ENCODE measurements at regions not wholly inside any gene's neighbourhood (a gene's known extent, or its start where the extent isn't known, plus 50 kb on each side); places are given as distances from the start of the nearest gene placed in this dataset.

GRCh38 chr3:55283441-55283925 lies 203.6 kb downstream of the WNT5A start:
- no peaks in the 10 kb centered on the region for H3K9me3 ChIP-seq
- no peak for TF ChIP-seq POLR2A (IDR thresholded peaks at IDR 0.05)
- TF ChIP-seq, protein P1, sequence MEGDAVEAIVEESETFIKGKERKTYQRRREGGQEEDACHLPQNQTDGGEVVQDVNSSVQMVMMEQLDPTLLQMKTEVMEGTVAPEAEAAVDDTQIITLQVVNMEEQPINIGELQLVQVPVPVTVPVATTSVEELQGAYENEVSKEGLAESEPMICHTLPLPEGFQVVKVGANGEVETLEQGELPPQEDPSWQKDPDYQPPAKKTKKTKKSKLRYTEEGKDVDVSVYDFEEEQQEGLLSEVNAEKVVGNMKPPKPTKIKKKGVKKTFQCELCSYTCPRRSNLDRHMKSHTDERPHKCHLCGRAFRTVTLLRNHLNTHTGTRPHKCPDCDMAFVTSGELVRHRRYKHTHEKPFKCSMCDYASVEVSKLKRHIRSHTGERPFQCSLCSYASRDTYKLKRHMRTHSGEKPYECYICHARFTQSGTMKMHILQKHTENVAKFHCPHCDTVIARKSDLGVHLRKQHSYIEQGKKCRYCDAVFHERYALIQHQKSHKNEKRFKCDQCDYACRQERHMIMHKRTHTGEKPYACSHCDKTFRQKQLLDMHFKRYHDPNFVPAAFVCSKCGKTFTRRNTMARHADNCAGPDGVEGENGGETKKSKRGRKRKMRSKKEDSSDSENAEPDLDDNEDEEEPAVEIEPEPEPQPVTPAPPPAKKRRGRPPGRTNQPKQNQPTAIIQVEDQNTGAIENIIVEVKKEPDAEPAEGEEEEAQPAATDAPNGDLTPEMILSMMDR (IDR thresholded peaks at IDR 0.05): no peak
- TF ChIP-seq POLR2AphosphoS5 (IDR thresholded peaks at IDR 0.05): no peak
- no peaks in the 10 kb centered on the region for H3K36me3 ChIP-seq
- no peaks in the 10 kb centered on the region for H3K4me1 ChIP-seq
- no peaks in the 10 kb centered on the region for H3K27me3 ChIP-seq
- no peak overlapping the region for H3K27ac ChIP-seq
- intact Hi-C loops (cut with DNase I; ENCODE audit: low total_unique reads): no loop called here
- no peak overlapping the region for H3K4me3 ChIP-seq
- no peak for DNase-seq (ENCODE audit: low spot score in 2 of 2)

- TF ChIP-seq, protein P1 (IDR thresholded peaks at IDR 0.05): no peak
- TF ChIP-seq POLR2AphosphoS5 (IDR thresholded peaks at IDR 0.05) (no peak), POLR2A (IDR thresholded peaks at IDR 0.05) (no peak)
- no peaks in the 10 kb centered on the region for H3K4me1 ChIP-seq
- no peak for DNase-seq (ENCODE audit: low spot score in 2 of 2)
- no peaks in the 10 kb centered on the region for H3K36me3 ChIP-seq
- no peak overlapping the region for H3K27ac ChIP-seq
- no peak overlapping the region for H3K4me3 ChIP-seq
- no peaks in the 10 kb centered on the region for H3K9me3 ChIP-seq
- no peaks in the 10 kb centered on the region for H3K27me3 ChIP-seq
- intact Hi-C loops (cut with DNase I; ENCODE audit: low total_unique reads): no loop called here
Measured at GRCh38 chr3:55282994-55283393, 204.1 kb downstream of the WNT5A start.

- no peak for TF ChIP-seq POLR2A (IDR thresholded peaks at IDR 0.05)
- TF ChIP-seq, protein P1 (IDR thresholded peaks at IDR 0.05): no peak
- TF ChIP-seq POLR2AphosphoS5 (IDR thresholded peaks at IDR 0.05): no peak
- intact Hi-C loops (cut with DNase I; ENCODE audit: low total_unique reads): no loop called here
- Histone ChIP-seq H3K4me3 (no peak overlapping the region), H3K9me3 (no peaks in the 10 kb centered on the region), H3K27me3 (peaks cover 0 to 2% of the 10 kb centered on the region in 2 donors), H3K4me1 (no peaks in the 10 kb centered on the region), H3K27ac (no peak overlapping the region), H3K36me3 (no peaks in the 10 kb centered on the region)
- DNase-seq (ENCODE audit: low spot score in 2 of 2): no peak
Measured at GRCh38 chr3:55272031-55272645, 215.0 kb downstream of the WNT5A start.

GRCh38 chr3:55271549-55271948 lies 215.6 kb downstream of the WNT5A start:
- Histone ChIP-seq H3K36me3 (no peaks in the 10 kb centered on the region), H3K27me3 (peaks cover 0 to 4% of the 10 kb centered on the region in 2 donors), H3K4me3 (no peak overlapping the region), H3K9me3 (no peaks in the 10 kb centered on the region), H3K4me1 (no peaks in the 10 kb centered on the region), H3K27ac (no peak overlapping the region)
- TF ChIP-seq, protein P1 (IDR thresholded peaks at IDR 0.05): no peak
- TF ChIP-seq POLR2AphosphoS5 (IDR thresholded peaks at IDR 0.05) (no peak), POLR2A (IDR thresholded peaks at IDR 0.05) (no peak)
- no peak for DNase-seq (ENCODE audit: low spot score in 2 of 2)
- intact Hi-C loops (cut with DNase I; ENCODE audit: low total_unique reads): no loop called here

- DNase-seq (ENCODE audit: low spot score in 2 of 2): no peak
- intact Hi-C loops (cut with DNase I; ENCODE audit: low total_unique reads): no loop called here
- H3K27me3 ChIP-seq: peaks cover 0 to 4% of the 10 kb centered on the region in 2 donors
- no peak for TF ChIP-seq POLR2A (IDR thresholded peaks at IDR 0.05)
- TF ChIP-seq POLR2AphosphoS5 (IDR thresholded peaks at IDR 0.05): no peak
- TF ChIP-seq, protein P1 (IDR thresholded peaks at IDR 0.05): no peak
- H3K36me3 ChIP-seq: no peaks in the 10 kb centered on the region
- no peak overlapping the region for H3K27ac ChIP-seq
- no peaks in the 10 kb centered on the region for H3K9me3 ChIP-seq
- H3K4me1 ChIP-seq: no peaks in the 10 kb centered on the region
- no peak overlapping the region for H3K4me3 ChIP-seq
Measured at GRCh38 chr3:55270976-55271375, 216.1 kb downstream of the WNT5A start.
